SK-N-SH treated with all-trans-retinoic acid at 6 μM for 48 hours (cell line): ENCODE measurements at regions not wholly inside any gene's neighbourhood (a gene's known extent, or its start where the extent isn't known, plus 50 kb on each side); places are given as distances from the start of the nearest gene placed in this dataset.

Experiments used
- ATAC-seq: fragments of 200-7000 bp; cut with Tn5 transposase; 3 replicates; pipeline ENCODE4 v1.9.1; 2020; ENCODE audit warnings: mild to moderate bottlenecking, moderate library complexity
- ARNTL ChIP-seq: fragments of 450-650 bp; formaldehyde crosslinking; IDR thresholded peaks from 2 replicates; pipeline ENCODE4 v1.5.0; 2020; ENCODE audit warnings: low read depth, mild to moderate bottlenecking, moderate library complexity, borderline replicate concordance
- BACH2 ChIP-seq: fragments of 250-450 bp; sonication (Bioruptor Pico); IDR thresholded peaks from 2 replicates; pipeline ENCODE4 v1.9.0; 2021; ENCODE audit warnings: mild to moderate bottlenecking, borderline replicate concordance
- CSDC2 ChIP-seq: fragments of 250-450 bp; sonication (Bioruptor Pico); IDR thresholded peaks from 2 replicates; pipeline ENCODE4 v1.5.0; 2020; ENCODE audit warnings: mild to moderate bottlenecking, moderate library complexity
- ESRRG ChIP-seq: fragments of 250-450 bp; sonication (Bioruptor Pico); IDR thresholded peaks from 2 replicates; pipeline ENCODE4 v1.6.1; 2021; ENCODE audit warnings: mild to moderate bottlenecking
- GLIS3 ChIP-seq: fragments of 250-450 bp; sonication (Bioruptor Pico); IDR thresholded peaks from 2 replicates; pipeline ENCODE4 v1.5.0; 2020; ENCODE audit warnings: mild to moderate bottlenecking, moderate library complexity
- OSR1 ChIP-seq: fragments of 250-450 bp; sonication (Bioruptor Pico); IDR thresholded peaks from 2 replicates; pipeline ENCODE4 v1.8.0; 2022; ENCODE audit warnings: moderate library complexity, mild to moderate bottlenecking, inconsistent platforms
- RARB ChIP-seq: fragments of 250-450 bp; sonication (Bioruptor Pico); IDR thresholded peaks from 2 replicates; pipeline ENCODE4 v1.8.0; 2021; ENCODE audit warnings: mild to moderate bottlenecking, moderate library complexity
- SNAI2 ChIP-seq: fragments of 250-450 bp; sonication (Bioruptor Pico); IDR thresholded peaks from 2 replicates; pipeline ENCODE4 v1.5.0; 2020; ENCODE audit warnings: mild to moderate bottlenecking, moderate library complexity
- TCF4 ChIP-seq: fragments of 250-450 bp; sonication (Bioruptor Pico); IDR thresholded peaks from 2 replicates; pipeline ENCODE4 v1.8.0; 2021; ENCODE audit warnings: mild to moderate bottlenecking, moderate library complexity, borderline replicate concordance
- ZC3H10 ChIP-seq: fragments of 250-450 bp; sonication (Bioruptor Pico); IDR thresholded peaks from 2 replicates; pipeline ENCODE4 v1.5.1; 2021; ENCODE audit warnings: mild to moderate bottlenecking, moderate library complexity
- ZFP3 ChIP-seq: fragments of 250-450 bp; sonication (Bioruptor Pico); IDR thresholded peaks from 2 replicates; pipeline ENCODE4 v1.5.0; 2020; ENCODE audit warnings: mild to moderate bottlenecking, moderate library complexity
- ZFP30 ChIP-seq: fragments of 450-650 bp; formaldehyde crosslinking; IDR thresholded peaks from 2 replicates; pipeline ENCODE4 v1.5.0; 2022; ENCODE audit warnings: mild to moderate bottlenecking, moderate library complexity
- ZNF565 ChIP-seq: fragments of 450-650 bp; formaldehyde crosslinking; conservative IDR thresholded peaks from 2 replicates; pipeline ENCODE4 v1.5.0; 2020; ENCODE audit warnings: low read depth, mild to moderate bottlenecking, moderate library complexity
- ZNF8 ChIP-seq: fragments of 450-650 bp; formaldehyde crosslinking; IDR thresholded peaks from 2 replicates; pipeline ENCODE4 v1.5.0; 2020; ENCODE audit warnings: mild to moderate bottlenecking, moderate library complexity
- TF ChIP-seq, protein P1 (sequence below): fragments of 250-450 bp; sonication (Bioruptor Pico); IDR thresholded peaks from 2 replicates; pipeline ENCODE4 v1.5.1; 2021; ENCODE audit warnings: mild to moderate bottlenecking, moderate library complexity
- TF ChIP-seq, protein P2 (sequence below): fragments of 250-450 bp; sonication (Bioruptor Pico); IDR thresholded peaks from 2 replicates; pipeline ENCODE4 v1.8.0; 2020; ENCODE audit warnings: mild to moderate bottlenecking, moderate library complexity, borderline replicate concordance
- TF ChIP-seq, protein P3 (sequence below): fragments of 250-450 bp; sonication (Bioruptor Pico); IDR thresholded peaks from 2 replicates; pipeline ENCODE4 v1.8.0; 2021; ENCODE audit warnings: low read depth, mild to moderate bottlenecking, moderate library complexity, borderline replicate concordance
- TF ChIP-seq, protein P4 (sequence below): fragments of 250-450 bp; sonication (Bioruptor Pico); IDR thresholded peaks from 2 replicates; pipeline ENCODE4 v1.5.1; 2020; ENCODE audit warnings: low read depth, mild to moderate bottlenecking, moderate library complexity
- TF ChIP-seq, protein P5 (sequence below): fragments of 250-450 bp; sonication (Bioruptor Pico); IDR thresholded peaks from 2 replicates; pipeline ENCODE4 v1.5.0; 2020; ENCODE audit warnings: mild to moderate bottlenecking, moderate library complexity

DNA sequence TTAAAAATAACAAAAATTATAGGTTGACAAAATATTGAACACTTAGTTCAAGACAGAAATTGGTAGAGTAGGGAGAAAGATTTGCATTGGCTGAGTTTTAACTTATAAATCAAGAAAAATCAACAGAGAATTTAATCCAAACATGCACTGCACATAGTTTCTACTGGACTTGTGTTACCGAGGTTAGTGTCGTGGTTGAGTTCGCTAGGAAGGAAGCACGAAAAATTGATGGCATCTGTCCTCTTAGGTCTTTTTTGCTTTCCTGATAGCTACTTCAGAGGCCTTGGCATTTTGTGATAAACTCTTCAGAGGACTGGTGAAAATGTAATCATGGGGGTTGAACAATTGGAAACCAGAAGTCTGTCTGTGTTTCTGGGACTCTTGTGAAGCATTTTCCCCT lies 392.9 kb downstream of the NUAK1 start:
- TF ChIP-seq OSR1 (CRISPR knock-in tag) (no peak), ZNF8 (CRISPR knock-in tag) (no peak), SNAI2 (CRISPR knock-in tag) (no peak), ZNF565 (CRISPR knock-in tag) (no peak)
- TF ChIP-seq, protein P1, sequence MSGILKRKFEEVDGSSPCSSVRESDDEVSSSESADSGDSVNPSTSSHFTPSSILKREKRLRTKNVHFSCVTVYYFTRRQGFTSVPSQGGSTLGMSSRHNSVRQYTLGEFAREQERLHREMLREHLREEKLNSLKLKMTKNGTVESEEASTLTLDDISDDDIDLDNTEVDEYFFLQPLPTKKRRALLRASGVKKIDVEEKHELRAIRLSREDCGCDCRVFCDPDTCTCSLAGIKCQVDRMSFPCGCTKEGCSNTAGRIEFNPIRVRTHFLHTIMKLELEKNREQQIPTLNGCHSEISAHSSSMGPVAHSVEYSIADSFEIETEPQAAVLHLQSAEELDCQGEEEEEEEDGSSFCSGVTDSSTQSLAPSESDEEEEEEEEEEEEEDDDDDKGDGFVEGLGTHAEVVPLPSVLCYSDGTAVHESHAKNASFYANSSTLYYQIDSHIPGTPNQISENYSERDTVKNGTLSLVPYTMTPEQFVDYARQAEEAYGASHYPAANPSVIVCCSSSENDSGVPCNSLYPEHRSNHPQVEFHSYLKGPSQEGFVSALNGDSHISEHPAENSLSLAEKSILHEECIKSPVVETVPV (CRISPR knock-in tag), result no peak
- TF ChIP-seq, protein P2, sequence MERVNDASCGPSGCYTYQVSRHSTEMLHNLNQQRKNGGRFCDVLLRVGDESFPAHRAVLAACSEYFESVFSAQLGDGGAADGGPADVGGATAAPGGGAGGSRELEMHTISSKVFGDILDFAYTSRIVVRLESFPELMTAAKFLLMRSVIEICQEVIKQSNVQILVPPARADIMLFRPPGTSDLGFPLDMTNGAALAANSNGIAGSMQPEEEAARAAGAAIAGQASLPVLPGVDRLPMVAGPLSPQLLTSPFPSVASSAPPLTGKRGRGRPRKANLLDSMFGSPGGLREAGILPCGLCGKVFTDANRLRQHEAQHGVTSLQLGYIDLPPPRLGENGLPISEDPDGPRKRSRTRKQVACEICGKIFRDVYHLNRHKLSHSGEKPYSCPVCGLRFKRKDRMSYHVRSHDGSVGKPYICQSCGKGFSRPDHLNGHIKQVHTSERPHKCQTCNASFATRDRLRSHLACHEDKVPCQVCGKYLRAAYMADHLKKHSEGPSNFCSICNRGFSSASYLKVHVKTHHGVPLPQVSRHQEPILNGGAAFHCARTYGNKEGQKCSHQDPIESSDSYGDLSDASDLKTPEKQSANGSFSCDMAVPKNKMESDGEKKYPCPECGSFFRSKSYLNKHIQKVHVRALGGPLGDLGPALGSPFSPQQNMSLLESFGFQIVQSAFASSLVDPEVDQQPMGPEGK, result no peak
- TF ChIP-seq, protein P3, sequence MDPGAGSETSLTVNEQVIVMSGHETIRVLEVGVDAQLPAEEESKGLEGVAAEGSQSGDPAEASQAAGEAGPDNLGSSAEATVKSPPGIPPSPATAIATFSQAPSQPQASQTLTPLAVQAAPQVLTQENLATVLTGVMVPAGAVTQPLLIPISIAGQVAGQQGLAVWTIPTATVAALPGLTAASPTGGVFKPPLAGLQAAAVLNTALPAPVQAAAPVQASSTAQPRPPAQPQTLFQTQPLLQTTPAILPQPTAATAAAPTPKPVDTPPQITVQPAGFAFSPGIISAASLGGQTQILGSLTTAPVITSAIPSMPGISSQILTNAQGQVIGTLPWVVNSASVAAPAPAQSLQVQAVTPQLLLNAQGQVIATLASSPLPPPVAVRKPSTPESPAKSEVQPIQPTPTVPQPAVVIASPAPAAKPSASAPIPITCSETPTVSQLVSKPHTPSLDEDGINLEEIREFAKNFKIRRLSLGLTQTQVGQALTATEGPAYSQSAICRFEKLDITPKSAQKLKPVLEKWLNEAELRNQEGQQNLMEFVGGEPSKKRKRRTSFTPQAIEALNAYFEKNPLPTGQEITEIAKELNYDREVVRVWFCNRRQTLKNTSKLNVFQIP, result no peak
- TF ChIP-seq, protein P4, sequence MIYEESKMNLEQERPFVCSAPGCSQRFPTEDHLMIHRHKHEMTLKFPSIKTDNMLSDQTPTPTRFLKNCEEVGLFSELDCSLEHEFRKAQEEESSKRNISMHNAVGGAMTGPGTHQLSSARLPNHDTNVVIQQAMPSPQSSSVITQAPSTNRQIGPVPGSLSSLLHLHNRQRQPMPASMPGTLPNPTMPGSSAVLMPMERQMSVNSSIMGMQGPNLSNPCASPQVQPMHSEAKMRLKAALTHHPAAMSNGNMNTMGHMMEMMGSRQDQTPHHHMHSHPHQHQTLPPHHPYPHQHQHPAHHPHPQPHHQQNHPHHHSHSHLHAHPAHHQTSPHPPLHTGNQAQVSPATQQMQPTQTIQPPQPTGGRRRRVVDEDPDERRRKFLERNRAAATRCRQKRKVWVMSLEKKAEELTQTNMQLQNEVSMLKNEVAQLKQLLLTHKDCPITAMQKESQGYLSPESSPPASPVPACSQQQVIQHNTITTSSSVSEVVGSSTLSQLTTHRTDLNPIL (CRISPR knock-in tag), result no peak
- no peak for ATAC-seq

DNA sequence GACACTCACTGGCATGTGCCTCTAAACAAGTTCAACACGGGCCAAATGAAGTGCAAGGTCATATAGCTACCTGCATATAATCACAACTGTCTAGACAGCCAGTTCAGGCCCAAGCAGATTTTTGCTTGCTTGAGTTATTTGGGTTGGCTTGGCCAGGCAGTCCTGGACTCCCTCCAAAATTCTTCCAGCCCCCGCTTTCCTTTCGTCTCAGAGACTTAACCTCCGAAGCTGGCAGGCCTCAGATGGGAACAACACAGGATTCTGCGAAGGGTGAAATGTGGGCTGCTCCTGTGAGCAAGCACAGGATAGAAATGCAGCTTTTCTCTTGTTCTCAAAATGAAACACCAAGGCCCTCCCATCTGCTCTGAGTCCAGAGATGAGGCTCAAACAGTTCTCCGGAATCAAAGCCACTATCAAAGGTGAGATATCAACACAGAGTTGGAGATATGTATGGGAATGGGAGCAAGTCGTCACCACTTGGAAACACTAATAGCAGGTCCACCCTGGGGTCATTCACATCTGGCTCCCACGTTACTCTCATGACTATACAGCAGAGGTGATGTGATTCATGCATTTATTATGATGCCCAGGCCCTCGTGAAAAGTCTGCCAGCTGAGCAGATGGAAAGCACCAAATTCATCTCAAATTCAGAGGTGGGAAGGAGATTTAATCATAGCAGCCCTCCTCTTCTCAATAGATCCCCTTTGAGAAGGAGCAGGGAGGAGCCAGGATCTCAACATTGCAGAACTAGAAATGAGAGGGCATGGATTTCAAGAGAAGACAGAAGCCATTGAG lies 389.8 kb downstream of the NUAK1 start:
- TF ChIP-seq SNAI2 (CRISPR knock-in tag) (no peak), ARNTL (CRISPR knock-in tag) (no peak), GLIS3 (no peak), ZFP30 (no peak), ESRRG (CRISPR knock-in tag) (no peak), OSR1 (CRISPR knock-in tag) (no peak), ZC3H10 (CRISPR knock-in tag) (no peak), BACH2 (CRISPR knock-in tag) (no peak), CSDC2 (CRISPR knock-in tag) (no peak), ZFP3 (CRISPR knock-in tag) (no peak), ZNF8 (CRISPR knock-in tag) (no peak), ZNF565 (CRISPR knock-in tag) (no peak), RARB (CRISPR knock-in tag) (no peak), TCF4 (CRISPR knock-in tag) (no peak)
- TF ChIP-seq, protein P3, result no peak
- TF ChIP-seq, protein P4 (CRISPR knock-in tag), result no peak
- TF ChIP-seq, protein P5, sequence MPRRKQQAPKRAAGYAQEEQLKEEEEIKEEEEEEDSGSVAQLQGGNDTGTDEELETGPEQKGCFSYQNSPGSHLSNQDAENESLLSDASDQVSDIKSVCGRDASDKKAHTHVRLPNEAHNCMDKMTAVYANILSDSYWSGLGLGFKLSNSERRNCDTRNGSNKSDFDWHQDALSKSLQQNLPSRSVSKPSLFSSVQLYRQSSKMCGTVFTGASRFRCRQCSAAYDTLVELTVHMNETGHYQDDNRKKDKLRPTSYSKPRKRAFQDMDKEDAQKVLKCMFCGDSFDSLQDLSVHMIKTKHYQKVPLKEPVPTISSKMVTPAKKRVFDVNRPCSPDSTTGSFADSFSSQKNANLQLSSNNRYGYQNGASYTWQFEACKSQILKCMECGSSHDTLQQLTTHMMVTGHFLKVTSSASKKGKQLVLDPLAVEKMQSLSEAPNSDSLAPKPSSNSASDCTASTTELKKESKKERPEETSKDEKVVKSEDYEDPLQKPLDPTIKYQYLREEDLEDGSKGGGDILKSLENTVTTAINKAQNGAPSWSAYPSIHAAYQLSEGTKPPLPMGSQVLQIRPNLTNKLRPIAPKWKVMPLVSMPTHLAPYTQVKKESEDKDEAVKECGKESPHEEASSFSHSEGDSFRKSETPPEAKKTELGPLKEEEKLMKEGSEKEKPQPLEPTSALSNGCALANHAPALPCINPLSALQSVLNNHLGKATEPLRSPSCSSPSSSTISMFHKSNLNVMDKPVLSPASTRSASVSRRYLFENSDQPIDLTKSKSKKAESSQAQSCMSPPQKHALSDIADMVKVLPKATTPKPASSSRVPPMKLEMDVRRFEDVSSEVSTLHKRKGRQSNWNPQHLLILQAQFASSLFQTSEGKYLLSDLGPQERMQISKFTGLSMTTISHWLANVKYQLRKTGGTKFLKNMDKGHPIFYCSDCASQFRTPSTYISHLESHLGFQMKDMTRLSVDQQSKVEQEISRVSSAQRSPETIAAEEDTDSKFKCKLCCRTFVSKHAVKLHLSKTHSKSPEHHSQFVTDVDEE (CRISPR knock-in tag), result no peak
- TF ChIP-seq, protein P2, result no peak
- ATAC-seq, result peak; percentile 34
